SK-N-MC (cell line): ENCODE measurements at regions not wholly inside any gene's neighbourhood (a gene's known extent, or its start where the extent isn't known, plus 50 kb on each side); places are given as distances from the start of the nearest gene placed in this dataset.

Experiments used
- EZH2 ChIP-seq: fragments of 200-600 bp; sonication (generic); IDR thresholded peaks from one replicate; pipeline ENCODE4 v1.6.1; 2017; ENCODE audit warnings: antibody characterized with exemption
- POLR2AphosphoS5 ChIP-seq: IDR thresholded peaks from 2 replicates; pipeline ENCODE4 v1.6.1; 2012; ENCODE audit warnings: mild to moderate bottlenecking, low read depth, low read length, borderline replicate concordance

DNA sequence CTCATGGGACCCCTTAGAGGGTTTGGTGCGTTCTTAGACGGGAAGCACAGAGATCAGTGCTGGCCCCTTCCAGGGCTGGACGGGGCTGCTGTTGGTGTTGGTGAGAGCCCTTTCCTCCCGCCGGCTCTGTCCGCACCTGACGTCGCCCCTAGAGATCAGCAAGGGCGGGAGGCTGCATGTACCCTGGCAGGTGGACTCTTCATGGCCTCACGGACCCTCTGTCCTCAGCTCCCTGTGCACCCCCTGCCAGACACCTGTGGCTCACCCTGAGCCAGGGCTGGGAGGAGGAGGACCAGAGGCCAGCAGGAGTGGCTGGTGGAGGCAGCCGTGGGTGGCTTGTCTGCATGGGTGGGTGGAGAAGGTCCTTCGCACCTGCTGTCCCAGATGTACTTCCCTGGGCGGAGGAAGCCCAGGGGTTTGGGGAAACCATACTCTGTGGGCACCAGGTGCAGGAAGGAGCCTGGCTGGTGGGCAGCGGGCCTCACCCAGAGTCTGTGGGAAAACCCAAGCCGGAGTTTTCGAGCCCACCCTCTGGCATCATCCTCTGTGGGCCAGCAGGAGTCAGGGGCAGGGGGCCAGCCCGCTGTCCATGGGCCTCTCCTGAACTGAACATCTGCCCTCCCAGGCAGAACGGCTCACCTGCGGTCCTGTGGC is 348.6 kb downstream of the SEC14L1 start:
- no peak for TF ChIP-seq POLR2AphosphoS5
- no peak for TF ChIP-seq EZH2
